GM12878 (cell line): ENCODE measurements at regions not wholly inside any gene's neighbourhood (a gene's known extent, or its start where the extent isn't known, plus 50 kb on each side); places are given as distances from the start of the nearest gene placed in this dataset.

Experiments
- ATAC-seq: fragments of 200-7000 bp; cut with Tn5 transposase; 3 replicates; pipeline ENCODE4 v1.9.1; 2020; ENCODE audit warnings: mild to moderate bottlenecking, moderate library complexity
- BruUV-seq: library from RNA; stranded (reverse); fragments of 400-500 nt; replicated peaks from 2 replicates; lab custom pipeline; 2021; lab: Mats Ljungman, UMichigan
- CTCF ChIA-PET: fragments of 300-600 bp; sonication (Branson Sonifier 250); formaldehyde crosslinking; extraction: SDS; loops from one replicate; lab custom pipeline; 2021; ENCODE audit warnings: inconsistent platforms; lab: Yijun Ruan, JAX
- POLR2A ChIA-PET: fragments of 350-600 bp; formaldehyde crosslinking; extraction: SDS; loops from one replicate; lab custom pipeline; 2021; ENCODE audit warnings: inconsistent platforms; lab: Charles Lee
- RAD21 ChIA-PET: fragments of 300-600 bp; sonication (Branson Sonifier 250); formaldehyde crosslinking; loops from one replicate; lab custom pipeline; 2023; ENCODE audit warnings: antibody characterized with exemption; ENCODE audit not compliant: unreplicated experiment; lab: Charles Lee
- SMC1A ChIA-PET: fragments of 300-600 bp; sonication (Branson Sonifier 250); formaldehyde crosslinking; loops from one replicate; lab custom pipeline; 2023; ENCODE audit not compliant: unreplicated experiment, uncharacterized antibody; lab: Charles Lee
- DNase-seq: peaks from one replicate; pipeline ENCODE4 v3.0.0-alpha.2; 2011; ENCODE audit warnings: low read depth, low spot score
- FAIRE-seq: peaks from 3 replicates; lab custom pipeline; 2011; peaks lifted over from hg19 to GRCh38; lab: Jason Lieb, UNC
- H2AFZ ChIP-seq: 2 replicates; pipeline ENCODE4 v1.6.0; 2011; ENCODE audit warnings: low read depth, low read length, control low read depth; ENCODE audit not compliant: control insufficient read depth
- H3K27ac ChIP-seq: 2 replicates; pipeline ENCODE4 v1.5.1; 2011; ENCODE audit warnings: control low read depth; ENCODE audit not compliant: control insufficient read depth, insufficient read depth
- H3K27me3 ChIP-seq, 2 experiments: replicated peaks in 1 of 2; 2 replicates each; pipeline versions ENCODE4 v1.6.0 to v1.6.1; 2011; ENCODE audit warnings: low read length in 1 of 2; ENCODE audit not compliant: control insufficient read depth in 2 of 2, insufficient read depth in 2 of 2
- H3K36me3 ChIP-seq, 2 experiments: 2 replicates each; pipeline ENCODE4 v1.5.1; 2011; ENCODE audit warnings: low read length in 1 of 2; ENCODE audit not compliant: control insufficient read depth in 2 of 2, insufficient read depth in 2 of 2
- H3K4me1 ChIP-seq: 2 replicates; pipeline ENCODE4 v1.6.1; 2011; ENCODE audit warnings: mild to moderate bottlenecking, low read length, moderate library complexity, mixed read lengths; ENCODE audit not compliant: control insufficient read depth, insufficient read depth
- H3K4me2 ChIP-seq: 2 replicates; pipeline ENCODE4 v1.6.0; 2011; ENCODE audit warnings: control low read depth; ENCODE audit not compliant: control insufficient read depth, insufficient read depth
- H3K4me3 ChIP-seq: fragments of 200-600 bp; sonication (generic); 2 replicates; pipeline ENCODE4 v1.5.1; 2016
- H3K79me2 ChIP-seq: 2 replicates; pipeline ENCODE4 v1.6.0; 2011; ENCODE audit warnings: low read length; ENCODE audit not compliant: control insufficient read depth, insufficient read depth
- H3K9ac ChIP-seq: 2 replicates; pipeline ENCODE4 v1.8.0; 2011; ENCODE audit warnings: low read length, control low read depth, mixed read lengths; ENCODE audit not compliant: control insufficient read depth, insufficient read depth
- H3K9me3 ChIP-seq: replicated peaks from 3 replicates; pipeline ENCODE4 v1.5.1; 2011; ENCODE audit warnings: mild to moderate bottlenecking, low read length; ENCODE audit not compliant: control insufficient read depth, insufficient read depth
- H4K20me1 ChIP-seq: 2 replicates; pipeline ENCODE4 v1.6.0; 2011; ENCODE audit not compliant: control insufficient read depth, insufficient read depth
- BACH1 ChIP-seq: fragments of 450-650 bp; IDR thresholded peaks from 2 replicates; pipeline ENCODE4 v1.6.1; 2017; ENCODE audit warnings: mild to moderate bottlenecking, borderline replicate concordance
- BHLHE40 ChIP-seq, 2 experiments: fragments of 450-650 bp in 1 of 2; IDR thresholded peaks; 2 replicates each; pipeline ENCODE4 v1.6.1; 2011 to 2017; ENCODE audit warnings: low read depth in 2 of 2, borderline replicate concordance in 1 of 2, improper control_type of control experiment in 1 of 2, low read length in 1 of 2, mild to moderate bottlenecking in 1 of 2
- CBFB ChIP-seq: IDR thresholded peaks from 2 replicates; pipeline ENCODE4 v1.6.1; 2016; ENCODE audit warnings: antibody characterized with exemption, low read depth
- CHD1 ChIP-seq: IDR thresholded peaks from 2 replicates; pipeline ENCODE4 v1.6.1; 2012; ENCODE audit warnings: low read depth, low read length, improper control_type of control experiment
- CTCF ChIP-seq, 3 experiments: IDR thresholded peaks in 2 of 3; conservative IDR thresholded peaks in 1 of 3; 2 replicates each; pipeline ENCODE4 v1.5.1; 2011; ENCODE audit warnings: low read depth in 3 of 3, low read length in 3 of 3, mild to moderate bottlenecking in 3 of 3, control low read depth in 2 of 3, moderate library complexity in 2 of 3, inconsistent platforms in 1 of 3, mixed read lengths in 1 of 3; ENCODE audit not compliant: control insufficient read depth in 2 of 3, insufficient read depth in 1 of 3; ENCODE audit errors: extremely low read depth in 1 of 3
- DPF2 ChIP-seq: fragments of 450-650 bp; IDR thresholded peaks from 2 replicates; pipeline ENCODE4 v1.6.1; 2017; ENCODE audit warnings: mild to moderate bottlenecking
- HCFC1 ChIP-seq: fragments of 150-350 bp; IDR thresholded peaks from 2 replicates; pipeline ENCODE4 v1.6.1; 2014; ENCODE audit warnings: low read length
- HDAC6 ChIP-seq: fragments of 200-600 bp; sonication (generic); IDR thresholded peaks from one replicate; pipeline ENCODE4 v1.8.0; 2017; ENCODE audit warnings: antibody characterized with exemption; ENCODE audit not compliant: unreplicated experiment
- IKZF2 ChIP-seq, 2 experiments: fragments of 450-650 bp; IDR thresholded peaks; 2 replicates each; pipeline ENCODE4 v1.6.1; 2017; ENCODE audit warnings: mild to moderate bottlenecking in 2 of 2, moderate library complexity in 2 of 2
- IRF4 ChIP-seq: IDR thresholded peaks from 2 replicates; pipeline ENCODE4 v1.6.1; 2011; ENCODE audit warnings: low read depth, low read length
- KLF5 ChIP-seq: fragments of 450-650 bp; IDR thresholded peaks from 2 replicates; pipeline ENCODE4 v1.6.1; 2014; ENCODE audit warnings: mild to moderate bottlenecking; ENCODE audit not compliant: partially characterized antibody
- NFYB ChIP-seq: IDR thresholded peaks from 2 replicates; pipeline ENCODE4 v1.6.1; 2011; ENCODE audit warnings: low read depth, mild to moderate bottlenecking, low read length, improper control_type of control experiment, moderate library complexity; ENCODE audit not compliant: insufficient read depth
- NR2C1 ChIP-seq: fragments of 450-650 bp; IDR thresholded peaks from 2 replicates; pipeline ENCODE4 v1.6.1; 2017; ENCODE audit warnings: antibody characterized with exemption, mild to moderate bottlenecking, moderate library complexity
- PAX5 ChIP-seq: IDR thresholded peaks from 2 replicates; pipeline ENCODE4 v1.6.1; 2011; ENCODE audit warnings: low read depth, low read length, borderline replicate concordance
- POU2F2 ChIP-seq: IDR thresholded peaks from 3 replicates; pipeline ENCODE4 v1.6.1; 2011; ENCODE audit warnings: low read depth, mild to moderate bottlenecking, low read length, borderline replicate concordance
- RFX5 ChIP-seq: IDR thresholded peaks from 2 replicates; pipeline ENCODE4 v1.6.1; 2011; ENCODE audit warnings: low read depth, low read length, improper control_type of control experiment
- STAT1 ChIP-seq: fragments of 450-650 bp; conservative IDR thresholded peaks from 2 replicates; pipeline ENCODE4 v1.6.1; 2014; ENCODE audit warnings: antibody characterized with exemption, mild to moderate bottlenecking
- SUZ12 ChIP-seq: fragments of 200-600 bp; sonication (generic); IDR thresholded peaks from one replicate; pipeline ENCODE4 v1.6.1; 2018; ENCODE audit warnings: antibody characterized with exemption, mild to moderate bottlenecking; ENCODE audit not compliant: unreplicated experiment
- TARDBP ChIP-seq: IDR thresholded peaks from 2 replicates; pipeline ENCODE4 v1.6.1; 2016; ENCODE audit warnings: borderline replicate concordance
- ZBTB40 ChIP-seq: fragments of 450-650 bp; IDR thresholded peaks from 2 replicates; pipeline ENCODE4 v1.6.1; 2016; ENCODE audit warnings: mild to moderate bottlenecking, moderate library complexity, borderline replicate concordance
- ZNF217 ChIP-seq: fragments of 450-650 bp; IDR thresholded peaks from 2 replicates; pipeline ENCODE4 v1.6.1; 2017; ENCODE audit warnings: antibody characterized with exemption, mild to moderate bottlenecking
- WGBS: methylation state at CpG from one replicate; pipeline ENCODE4 v1.1.6; 2016; ENCODE audit warnings: low lambda C conversion rate; ENCODE audit not compliant: insufficient replicate concordance, insufficient coverage; ENCODE audit errors: missing lambda C conversion rate; 5-methylcytosine and 5-hydroxymethylcytosine counted together
- in situ Hi-C: fragments of 300-500 bp; cut with MboI; formaldehyde crosslinking; loops from 9 replicates; pipeline ENCODE4 v1.14.3; 2018; ENCODE audit warnings: mixed read lengths
- intact Hi-C: fragments of 100-400 bp; cut with micrococcal nuclease; formaldehyde crosslinking; loops from one replicate; pipeline ENCODE4 v1.14.2; 2022; ENCODE audit not compliant: unreplicated experiment

- TF ChIP-seq ZBTB40 (no peak), SUZ12 (no peak), STAT1 (no peak)
Observed at GRCh38 chr9:12448246-12448645, 244.9 kb upstream of the TYRP1 start (continued).

- Histone ChIP-seq H3K4me3 (no peak overlapping the region), H3K27ac (no peak overlapping the region), H3K4me1 (no peaks in the 10 kb centered on the region), H3K4me2 (no peak overlapping the region), H3K9ac (no peak overlapping the region), H3K9me3 (no peaks in the 10 kb centered on the region), H3K79me2 (no peaks in the 10 kb centered on the region), H2AFZ (no peak overlapping the region), H4K20me1 (no peaks in the 10 kb centered on the region), H3K36me3 (no peaks in the 10 kb centered on the region), H3K27me3 (no peaks in the 10 kb centered on the region)
- RAD21 ChIA-PET: no interaction called here
- FAIRE-seq (no peak), DNase-seq (no peak), ATAC-seq (no peak)
- in situ Hi-C loops (no loop called here), intact Hi-C loops (no loop called here)
- no TSS peak for BruUV-seq
- WGBS: 4% methylated on average over 1 of the region's 1 CpG
- POLR2A ChIA-PET: no interaction called here
- CTCF ChIA-PET: interaction anchor here (1.0 to 1.5 kb wide), 2 partner anchors 7 to 9 kb away, joined by 3 to 5 read pairs; no protein-coding TSS in a partner anchor
- SMC1A ChIA-PET: no interaction called here
- TF ChIP-seq STAT1: no peak
- no peak for TF ChIP-seq BHLHE40 (IDR thresholded peaks at IDR 0.05; ENCODE audit: borderline replicate concordance in 1 of 2, low read depth in 2 of 2, low read length in 1 of 2)
- no peak for TF ChIP-seq IKZF2 (IDR thresholded peaks at IDR 0.05)
- TF ChIP-seq CTCF (IDR thresholded peaks at IDR 0.05 in 2 of 3, conservative IDR thresholded peaks at IDR 0.05 in 1 of 3; ENCODE audit: control insufficient read depth in 2 of 3, extremely low read depth in 1 of 3, insufficient read depth in 1 of 3, low read depth in 3 of 3, low read length in 3 of 3): no peak
- no peak for TF ChIP-seq RFX5
- no peak for TF ChIP-seq IRF4
- no peak for TF ChIP-seq KLF5
- no peak for TF ChIP-seq CBFB
- no peak for TF ChIP-seq DPF2
- TF ChIP-seq ZNF217: no peak
- TF ChIP-seq CHD1: no peak
- no peak for TF ChIP-seq TARDBP
- no peak for TF ChIP-seq POU2F2
- TF ChIP-seq NFYB: no peak
- TF ChIP-seq PAX5: no peak
- no peak for TF ChIP-seq HCFC1
- no peak for TF ChIP-seq NR2C1
- no peak for TF ChIP-seq BACH1
- no peak for TF ChIP-seq HDAC6
Observed at GRCh38 chr9:12457237-12457636, 235.9 kb upstream of the TYRP1 start.
